ENCODE measurements at regions not wholly inside any gene's neighbourhood (a gene's known extent, or its start where the extent isn't known, plus 50 kb on each side); places are given as distances from the start of the nearest gene placed in this dataset.
"Not testable (repeated sequence)": the region's sequence is repeated elsewhere in the genome, so short reads cannot be mapped to it uniquely, and the experiment has no call there.

GRCh38 chr4:11069083-11069482, 359.6 kb downstream of the HS3ST1 start:
- Histone ChIP-seq H3K27ac (ENCODE audit: low read length) (no peak overlapping the region), H3K4me1 (ENCODE audit: control insufficient read depth, insufficient read depth, low read length) (no peaks in the 10 kb centered on the region), H3K9me3 (ENCODE audit: control insufficient read depth, low read depth, low read length) (no peaks in the 10 kb centered on the region), H3K27me3 (ENCODE audit: control insufficient read depth, insufficient read depth, low read length) (no peaks in the 10 kb centered on the region), H3K36me3 (ENCODE audit: control insufficient read depth, insufficient read depth, low read length) (no peaks in the 10 kb centered on the region), H3K4me3 (ENCODE audit: low read length) (no peak overlapping the region)
- no peak for DNase-seq
- WGBS (ENCODE audit: insufficient coverage, low lambda C conversion rate) = 83% methylated on average over 1 of the region's 3 CpGs

GRCh38 chr4:11066584-11066983, 362.1 kb downstream of the HS3ST1 start:
- H3K27ac ChIP-seq (ENCODE audit: low read length); H3K9me3 ChIP-seq (ENCODE audit: control insufficient read depth, low read depth, low read length); DNase-seq; H3K4me1 ChIP-seq (ENCODE audit: control insufficient read depth, insufficient read depth, low read length); H3K27me3 ChIP-seq (ENCODE audit: control insufficient read depth, insufficient read depth, low read length); H3K36me3 ChIP-seq (ENCODE audit: control insufficient read depth, insufficient read depth, low read length); H3K4me3 ChIP-seq (ENCODE audit: low read length): not testable (repeated sequence)
- 88% methylated on average over 4 of the region's 22 CpGs for WGBS (ENCODE audit: insufficient coverage, low lambda C conversion rate)

- WGBS (ENCODE audit: insufficient coverage, low lambda C conversion rate) = no CpG with 5 or more reads among the region's 3 CpGs
- H3K4me3 ChIP-seq (ENCODE audit: low read length); H3K36me3 ChIP-seq (ENCODE audit: control insufficient read depth, insufficient read depth, low read length); H3K27ac ChIP-seq (ENCODE audit: low read length); DNase-seq; H3K9me3 ChIP-seq (ENCODE audit: control insufficient read depth, low read depth, low read length); H3K27me3 ChIP-seq (ENCODE audit: control insufficient read depth, insufficient read depth, low read length); H3K4me1 ChIP-seq (ENCODE audit: control insufficient read depth, insufficient read depth, low read length): not testable (repeated sequence)
Measured at GRCh38 chr4:11060637-11061036, 368.1 kb downstream of the HS3ST1 start.

GRCh38 chr4:11054937-11055336, 370.4 kb upstream of the CLNK start:
- H3K27ac ChIP-seq (ENCODE audit: low read length); H3K27me3 ChIP-seq (ENCODE audit: control insufficient read depth, insufficient read depth, low read length); H3K4me3 ChIP-seq (ENCODE audit: low read length); H3K4me1 ChIP-seq (ENCODE audit: control insufficient read depth, insufficient read depth, low read length); H3K9me3 ChIP-seq (ENCODE audit: control insufficient read depth, low read depth, low read length); H3K36me3 ChIP-seq (ENCODE audit: control insufficient read depth, insufficient read depth, low read length); DNase-seq: not testable (repeated sequence)
- WGBS (ENCODE audit: insufficient coverage, low lambda C conversion rate) = 94% methylated on average over 2 of the region's 7 CpGs

GRCh38 chr4:11053601-11054220, 369.1 kb upstream of the CLNK start:
- no peak overlapping the region for H3K27ac ChIP-seq (ENCODE audit: low read length)
- no peaks in the 10 kb centered on the region for H3K4me1 ChIP-seq (ENCODE audit: control insufficient read depth, insufficient read depth, low read length)
- WGBS (ENCODE audit: insufficient coverage, low lambda C conversion rate) = no CpG with 5 or more reads among the region's 5 CpGs

GRCh38 chr4:11051181-11051580, 366.6 kb upstream of the CLNK start:
- no peaks in the 10 kb centered on the region for H3K9me3 ChIP-seq (ENCODE audit: control insufficient read depth, low read depth, low read length)
- no peaks in the 10 kb centered on the region for H3K4me1 ChIP-seq (ENCODE audit: control insufficient read depth, insufficient read depth, low read length)
- DNase-seq = no peak
- no peaks in the 10 kb centered on the region for H3K27me3 ChIP-seq (ENCODE audit: control insufficient read depth, insufficient read depth, low read length)
- no peak overlapping the region for H3K27ac ChIP-seq (ENCODE audit: low read length)
- WGBS (ENCODE audit: insufficient coverage, low lambda C conversion rate) = no CpG with 5 or more reads among the region's 2 CpGs
- H3K4me3 ChIP-seq (ENCODE audit: low read length) = no peak overlapping the region
- no peaks in the 10 kb centered on the region for H3K36me3 ChIP-seq (ENCODE audit: control insufficient read depth, insufficient read depth, low read length)

More at GRCh38 chr4:11053601-11054220, 369.1 kb upstream of the CLNK start:
- H3K4me3 ChIP-seq (ENCODE audit: low read length) = no peak overlapping the region
- no peaks in the 10 kb centered on the region for H3K9me3 ChIP-seq (ENCODE audit: control insufficient read depth, low read depth, low read length)
- H3K36me3 ChIP-seq (ENCODE audit: control insufficient read depth, insufficient read depth, low read length) = no peaks in the 10 kb centered on the region
- no peaks in the 10 kb centered on the region for H3K27me3 ChIP-seq (ENCODE audit: control insufficient read depth, insufficient read depth, low read length)
- no peak for DNase-seq

- Histone ChIP-seq H3K4me1 (ENCODE audit: control insufficient read depth, insufficient read depth, low read length) (no peaks in the 10 kb centered on the region), H3K4me3 (ENCODE audit: low read length) (no peak overlapping the region), H3K36me3 (ENCODE audit: control insufficient read depth, insufficient read depth, low read length) (no peaks in the 10 kb centered on the region), H3K9me3 (ENCODE audit: control insufficient read depth, low read depth, low read length) (no peaks in the 10 kb centered on the region), H3K27ac (ENCODE audit: low read length) (no peak overlapping the region), H3K27me3 (ENCODE audit: control insufficient read depth, insufficient read depth, low read length) (no peaks in the 10 kb centered on the region)
- WGBS (ENCODE audit: insufficient coverage, low lambda C conversion rate) = 90% methylated on average over 2 of the region's 2 CpGs
- no peak for DNase-seq
Measured at GRCh38 chr4:11050766-11051165, 366.2 kb upstream of the CLNK start.

GRCh38 chr4:11049001-11049400, 364.4 kb upstream of the CLNK start:
- WGBS (ENCODE audit: insufficient coverage, low lambda C conversion rate) = 100% methylated on average over 1 of the region's 2 CpGs
- Histone ChIP-seq H3K9me3 (ENCODE audit: control insufficient read depth, low read depth, low read length) (no peaks in the 10 kb centered on the region), H3K4me3 (ENCODE audit: low read length) (no peak overlapping the region), H3K27me3 (ENCODE audit: control insufficient read depth, insufficient read depth, low read length) (no peaks in the 10 kb centered on the region), H3K4me1 (ENCODE audit: control insufficient read depth, insufficient read depth, low read length) (no peaks in the 10 kb centered on the region), H3K36me3 (ENCODE audit: control insufficient read depth, insufficient read depth, low read length) (no peaks in the 10 kb centered on the region), H3K27ac (ENCODE audit: low read length) (no peak overlapping the region)
- no peak for DNase-seq

GRCh38 chr4:11042760-11043159, 358.2 kb upstream of the CLNK start:
- no peak for DNase-seq

GRCh38 chr4:11039634-11040131, 355.1 kb upstream of the CLNK start:
- no peak overlapping the region for H3K4me3 ChIP-seq (ENCODE audit: low read length)
- no peak overlapping the region for H3K27ac ChIP-seq (ENCODE audit: low read length)
- H3K36me3 ChIP-seq (ENCODE audit: control insufficient read depth, insufficient read depth, low read length) = no peaks in the 10 kb centered on the region
- H3K4me1 ChIP-seq (ENCODE audit: control insufficient read depth, insufficient read depth, low read length) = no peaks in the 10 kb centered on the region
- no CpG with 5 or more reads among the region's 8 CpGs for WGBS (ENCODE audit: insufficient coverage, low lambda C conversion rate)
- DNase-seq = no peak
- H3K9me3 ChIP-seq (ENCODE audit: control insufficient read depth, low read depth, low read length) = no peaks in the 10 kb centered on the region
- no peaks in the 10 kb centered on the region for H3K27me3 ChIP-seq (ENCODE audit: control insufficient read depth, insufficient read depth, low read length)

More at GRCh38 chr4:11042760-11043159, 358.2 kb upstream of the CLNK start:
- Histone ChIP-seq H3K36me3 (ENCODE audit: control insufficient read depth, insufficient read depth, low read length) (no peaks in the 10 kb centered on the region), H3K27ac (ENCODE audit: low read length) (no peak overlapping the region), H3K4me1 (ENCODE audit: control insufficient read depth, insufficient read depth, low read length) (no peaks in the 10 kb centered on the region), H3K4me3 (ENCODE audit: low read length) (no peak overlapping the region), H3K9me3 (ENCODE audit: control insufficient read depth, low read depth, low read length) (no peaks in the 10 kb centered on the region), H3K27me3 (ENCODE audit: control insufficient read depth, insufficient read depth, low read length) (no peaks in the 10 kb centered on the region)
- no CpG with 5 or more reads among the region's 3 CpGs for WGBS (ENCODE audit: insufficient coverage, low lambda C conversion rate)

- H3K4me1 ChIP-seq (ENCODE audit: control insufficient read depth, insufficient read depth, low read length) = no peaks in the 10 kb centered on the region
- H3K9me3 ChIP-seq (ENCODE audit: control insufficient read depth, low read depth, low read length) = no peaks in the 10 kb centered on the region
- H3K27me3 ChIP-seq (ENCODE audit: control insufficient read depth, insufficient read depth, low read length) = no peaks in the 10 kb centered on the region
- no peaks in the 10 kb centered on the region for H3K36me3 ChIP-seq (ENCODE audit: control insufficient read depth, insufficient read depth, low read length)
- H3K27ac ChIP-seq (ENCODE audit: low read length) = no peak overlapping the region
- 100% methylated on average over 1 of the region's 4 CpGs for WGBS (ENCODE audit: insufficient coverage, low lambda C conversion rate)
- no peak for DNase-seq
- H3K4me3 ChIP-seq (ENCODE audit: low read length) = no peak overlapping the region
Measured at GRCh38 chr4:11038926-11039325, 354.4 kb upstream of the CLNK start.
